Skeletal muscle cell (primary cell): ENCODE measurements at regions not wholly inside any gene's neighbourhood (a gene's known extent, or its start where the extent isn't known, plus 50 kb on each side); places are given as distances from the start of the nearest gene placed in this dataset.
A peak's percentile ranks its signal among the peaks of the same experiment; 100 is the strongest.

Source experiments
- DNase-seq: peaks from one replicate; pipeline ENCODE4 v3.0.0-alpha.2; 2010; ENCODE audit warnings: low read depth
- H3K4me3 ChIP-seq: 2 replicates; pipeline ENCODE4 v1.5.1; 2011; ENCODE audit warnings: low read depth, mild to moderate bottlenecking, control low read depth, low read length, moderate library complexity

GRCh38 chr6:113076116-113076515 is 729.0 kb downstream of the RFPL4B start:
- DNase-seq: no peak
- H3K4me3 ChIP-seq: no peak overlapping the region

GRCh38 chr6:113076816-113077215 is 729.7 kb downstream of the RFPL4B start:
- no peak overlapping the region for H3K4me3 ChIP-seq
- no peak for DNase-seq

- no peak overlapping the region for H3K4me3 ChIP-seq
- DNase-seq: no peak
Measured at GRCh38 chr6:113077794-113078193, 730.7 kb downstream of the RFPL4B start.

- DNase-seq: no peak
- no peak overlapping the region for H3K4me3 ChIP-seq
Measured at GRCh38 chr6:113078791-113079190, 731.7 kb downstream of the RFPL4B start.

- no peak overlapping the region for H3K4me3 ChIP-seq
- DNase-seq: no peak
Measured at GRCh38 chr6:113082745-113083144, 735.6 kb downstream of the RFPL4B start.

GRCh38 chr6:113083947-113084346 is 736.8 kb downstream of the RFPL4B start:
- H3K4me3 ChIP-seq: no peak overlapping the region

GRCh38 chr6:113089056-113089455 is 741.9 kb downstream of the RFPL4B start:
- no peak for DNase-seq
- no peak overlapping the region for H3K4me3 ChIP-seq

More at GRCh38 chr6:113083947-113084346, 736.8 kb downstream of the RFPL4B start:
- DNase-seq: no peak

- H3K4me3 ChIP-seq: no peak overlapping the region
- no peak for DNase-seq
Measured at GRCh38 chr6:113092795-113093194, 745.7 kb downstream of the RFPL4B start.

- DNase-seq: peak; percentile 37
- H3K4me3 ChIP-seq: no peak overlapping the region
Measured at GRCh38 chr6:113094779-113095178, 747.6 kb downstream of the RFPL4B start.

GRCh38 chr6:113095841-113096240 is 748.7 kb downstream of the RFPL4B start:
- H3K4me3 ChIP-seq: no peak overlapping the region
- DNase-seq: no peak

GRCh38 chr6:113102761-113103160 is 754.4 kb upstream of the MARCKS start:
- DNase-seq: no peak

GRCh38 chr6:113103634-113104361 is 753.3 kb upstream of the MARCKS start:
- DNase-seq: peak; percentile 85
- no peak overlapping the region for H3K4me3 ChIP-seq

More at GRCh38 chr6:113102761-113103160, 754.4 kb upstream of the MARCKS start:
- H3K4me3 ChIP-seq: no peak overlapping the region

GRCh38 chr6:113104541-113104940 is 752.6 kb upstream of the MARCKS start:
- H3K4me3 ChIP-seq: no peak overlapping the region
- no peak for DNase-seq

- no peak for DNase-seq
- no peak overlapping the region for H3K4me3 ChIP-seq
Measured at GRCh38 chr6:113104951-113105350, 752.2 kb upstream of the MARCKS start.

GRCh38 chr6:113110211-113110610 is 746.9 kb upstream of the MARCKS start:
- no peak overlapping the region for H3K4me3 ChIP-seq
- no peak for DNase-seq

- no peak overlapping the region for H3K4me3 ChIP-seq
- no peak for DNase-seq
Measured at GRCh38 chr6:113111550-113111949, 745.6 kb upstream of the MARCKS start.

GRCh38 chr6:113112086-113112485 is 745.1 kb upstream of the MARCKS start:
- DNase-seq: no peak

GRCh38 chr6:113115196-113115595 is 741.9 kb upstream of the MARCKS start:
- DNase-seq: no peak
- H3K4me3 ChIP-seq: no peak overlapping the region

More at GRCh38 chr6:113112086-113112485, 745.1 kb upstream of the MARCKS start:
- no peak overlapping the region for H3K4me3 ChIP-seq

GRCh38 chr6:113120224-113120581 is 736.9 kb upstream of the MARCKS start:
- DNase-seq: peak; percentile 94
- H3K4me3 ChIP-seq: no peak overlapping the region

GRCh38 chr6:113120582-113121285 is 736.4 kb upstream of the MARCKS start:
- DNase-seq: peak; percentile 89
- no peak overlapping the region for H3K4me3 ChIP-seq

- no peak overlapping the region for H3K4me3 ChIP-seq
Measured at GRCh38 chr6:113121571-113121970, 735.6 kb upstream of the MARCKS start.

More at GRCh38 chr6:113121571-113121970, 735.6 kb upstream of the MARCKS start:
- no peak for DNase-seq
